ENCODE measurements at regions not wholly inside any gene's neighbourhood (a gene's known extent, or its start where the extent isn't known, plus 50 kb on each side); places are given as distances from the start of the nearest gene placed in this dataset.
A peak's percentile ranks its signal among the peaks of the same experiment; 100 is the strongest.

- peak; percentile 74 for DNase-seq (ENCODE audit: low spot score)
- Mint-ChIP-seq H3K9me3 (ENCODE audit: unreplicated experiment) (no peaks in the 10 kb centered on the region), H3K27ac (ENCODE audit: unreplicated experiment) (no peak overlapping the region), H3K4me1 (ENCODE audit: unreplicated experiment) (peaks cover 6% of the 10 kb centered on the region), H3K4me3 (ENCODE audit: unreplicated experiment) (no peak overlapping the region), H3K27me3 (ENCODE audit: unreplicated experiment) (peaks cover 2% of the 10 kb centered on the region), H3K36me3 (ENCODE audit: low read depth, unreplicated experiment) (no peaks in the 10 kb centered on the region)
- peak; percentile 86 for TF ChIP-seq CTCF (IDR thresholded peaks at IDR 0.05; ENCODE audit: unreplicated experiment)
Observed at GRCh38 chr11:15819679-15820286, 536.6 kb downstream of the SOX6 start.

- Mint-ChIP-seq H3K27ac (ENCODE audit: unreplicated experiment) (no peak overlapping the region), H3K9me3 (ENCODE audit: unreplicated experiment) (no peaks in the 10 kb centered on the region), H3K27me3 (ENCODE audit: unreplicated experiment) (peaks cover under 1% of the 10 kb centered on the region), H3K4me1 (ENCODE audit: unreplicated experiment) (peaks cover 9% of the 10 kb centered on the region), H3K36me3 (ENCODE audit: low read depth, unreplicated experiment) (no peaks in the 10 kb centered on the region), H3K4me3 (ENCODE audit: unreplicated experiment) (no peak overlapping the region)
- no peak for DNase-seq (ENCODE audit: low spot score)
- TF ChIP-seq CTCF (IDR thresholded peaks at IDR 0.05; ENCODE audit: unreplicated experiment) = no peak
Observed at GRCh38 chr11:15821451-15821850, 534.9 kb downstream of the SOX6 start.

GRCh38 chr11:15824060-15824459 lies 532.3 kb downstream of the SOX6 start:
- no peak for TF ChIP-seq CTCF (IDR thresholded peaks at IDR 0.05; ENCODE audit: unreplicated experiment)
- Mint-ChIP-seq H3K36me3 (ENCODE audit: low read depth, unreplicated experiment) (peaks cover 3% of the 10 kb centered on the region), H3K27ac (ENCODE audit: unreplicated experiment) (no peak overlapping the region), H3K4me1 (ENCODE audit: unreplicated experiment) (peaks cover 34% of the 10 kb centered on the region), H3K4me3 (ENCODE audit: unreplicated experiment) (no peak overlapping the region), H3K27me3 (ENCODE audit: unreplicated experiment) (peaks cover 6% of the 10 kb centered on the region), H3K9me3 (ENCODE audit: unreplicated experiment) (no peaks in the 10 kb centered on the region)
- no peak for DNase-seq (ENCODE audit: low spot score)

GRCh38 chr11:15825976-15826650 lies 530.2 kb downstream of the SOX6 start:
- Mint-ChIP-seq H3K4me3 (ENCODE audit: unreplicated experiment) (no peak overlapping the region), H3K9me3 (ENCODE audit: unreplicated experiment) (no peaks in the 10 kb centered on the region), H3K36me3 (ENCODE audit: low read depth, unreplicated experiment) (peaks cover 3% of the 10 kb centered on the region), H3K27ac (ENCODE audit: unreplicated experiment) (no peak overlapping the region), H3K4me1 (ENCODE audit: unreplicated experiment) (peaks cover 46% of the 10 kb centered on the region), H3K27me3 (ENCODE audit: unreplicated experiment) (peaks cover 6% of the 10 kb centered on the region)
- DNase-seq (ENCODE audit: low spot score) = no peak
- TF ChIP-seq CTCF (IDR thresholded peaks at IDR 0.05; ENCODE audit: unreplicated experiment) = no peak

GRCh38 chr11:15826826-15827225 lies 529.5 kb downstream of the SOX6 start:
- Mint-ChIP-seq H3K4me1 (ENCODE audit: unreplicated experiment) (peaks cover 52% of the 10 kb centered on the region), H3K36me3 (ENCODE audit: low read depth, unreplicated experiment) (peaks cover 3% of the 10 kb centered on the region), H3K4me3 (ENCODE audit: unreplicated experiment) (no peak overlapping the region), H3K27ac (ENCODE audit: unreplicated experiment) (no peak overlapping the region), H3K9me3 (ENCODE audit: unreplicated experiment) (no peaks in the 10 kb centered on the region), H3K27me3 (ENCODE audit: unreplicated experiment) (peaks cover 8% of the 10 kb centered on the region)
- DNase-seq (ENCODE audit: low spot score) = peak; percentile 87
- peak; percentile 79 for TF ChIP-seq CTCF (IDR thresholded peaks at IDR 0.05; ENCODE audit: unreplicated experiment)
